Keratinocyte (primary cell): ENCODE measurements at regions not wholly inside any gene's neighbourhood (a gene's known extent, or its start where the extent isn't known, plus 50 kb on each side); places are given as distances from the start of the nearest gene placed in this dataset.

ENCODE experiments used
- DNase-seq: peaks from one replicate; pipeline ENCODE4 v3.0.0-alpha.2; 2011; ENCODE audit warnings: low read depth, missing footprints, low spot score
- FAIRE-seq: peaks from 2 replicates; lab custom pipeline; 2011; peaks lifted over from hg19 to GRCh38; lab: Jason Lieb, UNC
- H2AFZ ChIP-seq: 2 replicates; pipeline ENCODE4 v1.6.0; 2012; ENCODE audit warnings: low read length, control low read depth, inconsistent platforms; ENCODE audit not compliant: control insufficient read depth
- H3K27ac ChIP-seq: 2 replicates; pipeline ENCODE4 v1.5.1; 2011; ENCODE audit warnings: low read length; ENCODE audit not compliant: control insufficient read depth, insufficient read depth
- H3K27me3 ChIP-seq: 3 replicates; pipeline ENCODE4 v1.6.0; 2011; ENCODE audit warnings: low read length; ENCODE audit not compliant: control insufficient read depth, insufficient read depth; ENCODE audit errors: extremely low read depth
- H3K36me3 ChIP-seq, 2 experiments: 2 replicates in 1 of 2; 3 replicates in 1 of 2; pipeline ENCODE4 v1.5.1; 2011; ENCODE audit warnings: low read length in 2 of 2, mild to moderate bottlenecking in 1 of 2; ENCODE audit not compliant: control insufficient read depth in 2 of 2, insufficient read depth in 2 of 2; ENCODE audit errors: extremely low read depth in 1 of 2
- H3K4me1 ChIP-seq: 3 replicates; pipeline ENCODE4 v1.5.1; 2011; ENCODE audit warnings: low read length; ENCODE audit not compliant: control insufficient read depth, insufficient read depth; ENCODE audit errors: extremely low read depth
- H3K4me2 ChIP-seq: 3 replicates; pipeline ENCODE4 v1.6.0; 2011; ENCODE audit warnings: low read depth, low read length; ENCODE audit not compliant: control insufficient read depth, insufficient read depth; ENCODE audit errors: extremely low read depth
- H3K4me3 ChIP-seq, 3 experiments: fragments of 200-600 bp in 1 of 3; sonication (generic) in 1 of 3; 2 replicates in 2 of 3; 3 replicates in 1 of 3; pipeline ENCODE4 v1.5.1; 2011 to 2016; ENCODE audit warnings: low read length in 3 of 3, mild to moderate bottlenecking in 3 of 3, control low read depth in 2 of 3, inconsistent platforms in 1 of 3, low read depth in 1 of 3, mixed read lengths in 1 of 3, mixed run types in 1 of 3, moderate library complexity in 1 of 3; ENCODE audit not compliant: control insufficient read depth in 2 of 3, insufficient read depth in 2 of 3; ENCODE audit errors: extremely low read depth in 1 of 3
- H3K79me2 ChIP-seq: 2 replicates; pipeline ENCODE4 v1.6.0; 2012; ENCODE audit warnings: low read length; ENCODE audit not compliant: control insufficient read depth, insufficient read depth
- H3K9ac ChIP-seq: 3 replicates; pipeline ENCODE4 v1.6.0; 2011; ENCODE audit warnings: low read length; ENCODE audit not compliant: control insufficient read depth, insufficient read depth; ENCODE audit errors: extremely low read depth
- H3K9me1 ChIP-seq: 3 replicates; pipeline ENCODE4 v1.6.0; 2011; ENCODE audit warnings: low read length; ENCODE audit not compliant: control insufficient read depth, insufficient read depth; ENCODE audit errors: extremely low read depth
- H3K9me3 ChIP-seq: 2 replicates; pipeline ENCODE4 v1.5.1; 2012; ENCODE audit warnings: low read depth, low read length; ENCODE audit not compliant: control insufficient read depth
- H4K20me1 ChIP-seq: 3 replicates; pipeline ENCODE4 v1.6.0; 2011; ENCODE audit warnings: low read length; ENCODE audit not compliant: control insufficient read depth, insufficient read depth; ENCODE audit errors: extremely low read depth
- EZH2 ChIP-seq: IDR thresholded peaks from one replicate; pipeline ENCODE4 v1.6.1; 2012; ENCODE audit warnings: inconsistent platforms, mild to moderate bottlenecking, low read length, moderate library complexity
- dilution Hi-C: fragments of 300-500 bp; cut with MboI; formaldehyde crosslinking; loops from one replicate; pipeline ENCODE4 v1.7.0; 2020; ENCODE audit warnings: low sequenced_read_pairs; ENCODE audit not compliant: extremely low pct_ligation_motif_present
- TF ChIP-seq, protein P1 (sequence below), 3 experiments: IDR thresholded peaks in 1 of 3; conservative IDR thresholded peaks in 1 of 3; optimal IDR thresholded peaks in 1 of 3; 2 replicates in 2 of 3; 3 replicates in 1 of 3; pipeline versions ENCODE3 to v1.5.1; 2011; ENCODE audit warnings: low read length in 3 of 3, mild to moderate bottlenecking in 3 of 3, moderate library complexity in 2 of 3, control low read depth in 1 of 3, inconsistent platforms in 1 of 3; ENCODE audit not compliant: insufficient read depth in 2 of 3; ENCODE audit errors: extremely low read depth in 1 of 3

DNA sequence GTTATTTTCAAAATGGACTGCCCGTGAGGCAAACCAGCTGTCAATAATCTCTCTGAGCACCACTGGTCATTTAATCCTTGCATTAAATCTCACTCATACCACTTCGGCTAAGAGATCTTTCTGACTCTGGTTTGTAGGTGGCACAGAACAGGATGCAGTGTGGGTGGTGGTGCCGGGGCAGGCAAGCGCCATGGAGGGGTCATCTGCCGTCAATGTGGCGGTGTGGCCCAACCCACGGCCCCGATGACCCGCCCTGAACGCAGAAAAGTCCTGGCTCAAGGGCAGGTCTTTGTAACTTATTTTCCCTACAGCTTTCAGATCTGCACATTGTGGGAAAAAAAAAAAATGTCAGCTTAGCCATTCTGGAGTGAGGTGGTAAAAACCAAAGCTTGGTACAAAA is 73.2 kb upstream of the MGMT start:
- H3K4me1 ChIP-seq, result no peaks in the 10 kb centered on the region
- H3K9me1 ChIP-seq, result no peaks in the 10 kb centered on the region
- TF ChIP-seq, protein P1, sequence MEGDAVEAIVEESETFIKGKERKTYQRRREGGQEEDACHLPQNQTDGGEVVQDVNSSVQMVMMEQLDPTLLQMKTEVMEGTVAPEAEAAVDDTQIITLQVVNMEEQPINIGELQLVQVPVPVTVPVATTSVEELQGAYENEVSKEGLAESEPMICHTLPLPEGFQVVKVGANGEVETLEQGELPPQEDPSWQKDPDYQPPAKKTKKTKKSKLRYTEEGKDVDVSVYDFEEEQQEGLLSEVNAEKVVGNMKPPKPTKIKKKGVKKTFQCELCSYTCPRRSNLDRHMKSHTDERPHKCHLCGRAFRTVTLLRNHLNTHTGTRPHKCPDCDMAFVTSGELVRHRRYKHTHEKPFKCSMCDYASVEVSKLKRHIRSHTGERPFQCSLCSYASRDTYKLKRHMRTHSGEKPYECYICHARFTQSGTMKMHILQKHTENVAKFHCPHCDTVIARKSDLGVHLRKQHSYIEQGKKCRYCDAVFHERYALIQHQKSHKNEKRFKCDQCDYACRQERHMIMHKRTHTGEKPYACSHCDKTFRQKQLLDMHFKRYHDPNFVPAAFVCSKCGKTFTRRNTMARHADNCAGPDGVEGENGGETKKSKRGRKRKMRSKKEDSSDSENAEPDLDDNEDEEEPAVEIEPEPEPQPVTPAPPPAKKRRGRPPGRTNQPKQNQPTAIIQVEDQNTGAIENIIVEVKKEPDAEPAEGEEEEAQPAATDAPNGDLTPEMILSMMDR (optimal IDR thresholded peaks at IDR 0.05 in 1 of 3, IDR thresholded peaks at IDR 0.05 in 1 of 3, conservative IDR thresholded peaks at IDR 0.05 in 1 of 3; ENCODE audit: extremely low read depth in 1 of 3, insufficient read depth in 2 of 3, low read length in 3 of 3), result no peak
- no peak for TF ChIP-seq EZH2
- no peak overlapping the region for H3K4me3 ChIP-seq
- no peaks in the 10 kb centered on the region for H3K27me3 ChIP-seq
- no peak overlapping the region for H3K27ac ChIP-seq
- dilution Hi-C loops, result no loop called here
- no peak for DNase-seq
- H2AFZ ChIP-seq, result no peak overlapping the region
- no peak overlapping the region for H3K4me2 ChIP-seq
- H3K36me3 ChIP-seq, result no peaks in the 10 kb centered on the region
- no peaks in the 10 kb centered on the region for H3K9me3 ChIP-seq
- no peak for FAIRE-seq
- H4K20me1 ChIP-seq, result no peaks in the 10 kb centered on the region
- H3K79me2 ChIP-seq, result no peaks in the 10 kb centered on the region
- no peak overlapping the region for H3K9ac ChIP-seq

DNA sequence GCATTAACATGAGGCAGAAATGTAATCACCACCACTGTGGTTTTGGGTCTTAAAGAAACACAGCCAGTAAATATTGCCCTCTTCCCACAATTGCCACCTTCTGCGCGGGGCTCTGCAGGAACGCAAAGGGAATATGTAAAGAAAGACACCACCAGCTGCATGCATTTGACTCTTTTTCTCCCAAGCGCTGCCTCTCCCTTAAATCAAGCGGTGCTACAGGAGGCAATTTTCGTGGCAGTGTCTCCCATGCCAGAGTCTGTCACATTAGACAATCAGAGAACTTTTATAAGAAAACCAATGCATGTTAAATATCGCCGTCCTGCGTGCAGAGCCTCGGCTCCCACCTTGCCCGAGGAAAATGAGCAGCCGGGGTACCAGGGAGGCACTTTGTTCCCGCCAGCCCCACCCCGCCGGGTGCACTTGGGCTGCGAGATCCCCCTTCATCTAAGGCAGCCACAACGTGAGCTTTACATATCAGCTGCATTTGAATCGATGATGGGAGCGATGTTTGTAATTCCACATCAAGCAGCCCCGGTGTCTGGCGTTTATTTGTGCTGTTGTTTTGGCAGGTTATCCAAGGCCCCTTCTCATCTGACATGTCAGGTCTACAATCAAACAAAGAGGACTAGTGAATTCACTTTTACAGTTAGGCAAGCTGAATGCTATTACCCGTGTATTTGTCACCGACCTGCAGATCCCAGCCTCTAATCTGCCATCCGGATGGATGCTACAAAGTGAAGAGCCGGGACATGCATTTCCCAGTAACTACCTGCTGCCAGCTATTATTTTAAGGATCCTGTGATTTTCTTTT is 72.3 kb upstream of the MGMT start:
- FAIRE-seq (no peak), DNase-seq (no peak)
- Histone ChIP-seq H4K20me1 (no peaks in the 10 kb centered on the region), H3K9me1 (no peaks in the 10 kb centered on the region), H3K27ac (no peak overlapping the region), H3K4me2 (no peak overlapping the region), H3K4me1 (no peaks in the 10 kb centered on the region), H3K79me2 (no peaks in the 10 kb centered on the region), H3K4me3 (no peak overlapping the region), H3K9me3 (no peaks in the 10 kb centered on the region), H3K9ac (no peak overlapping the region), H2AFZ (no peak overlapping the region), H3K36me3 (no peaks in the 10 kb centered on the region), H3K27me3 (no peaks in the 10 kb centered on the region)
- no peak for TF ChIP-seq EZH2
- TF ChIP-seq, protein P1 (optimal IDR thresholded peaks at IDR 0.05 in 1 of 3, IDR thresholded peaks at IDR 0.05 in 1 of 3, conservative IDR thresholded peaks at IDR 0.05 in 1 of 3; ENCODE audit: extremely low read depth in 1 of 3, insufficient read depth in 2 of 3, low read length in 3 of 3), result no peak
- dilution Hi-C loops, result no loop called here
